ENCODE measurements at regions not wholly inside any gene's neighbourhood (a gene's known extent, or its start where the extent isn't known, plus 50 kb on each side); places are given as distances from the start of the nearest gene placed in this dataset.

- ChIA-PET POLR2A (no interaction called here), CTCF (no interaction called here)
- no peaks in the 10 kb centered on the region for H3K9me3 ChIP-seq
- H3K36me3 ChIP-seq (ENCODE audit: control insufficient read depth, insufficient read depth, low read length), result no peaks in the 10 kb centered on the region
- peaks cover 17% of the 10 kb centered on the region for H3K27me3 Mint-ChIP-seq (ENCODE audit: insufficient read depth, unreplicated experiment)
- DNase-seq, result no peak
- no peak overlapping the region for H3K4me3 ChIP-seq (ENCODE audit: low read depth, low read length)
- no peak overlapping the region for H3K4me3 Mint-ChIP-seq (ENCODE audit: unreplicated experiment)
- no peaks in the 10 kb centered on the region for H3K9me3 Mint-ChIP-seq (ENCODE audit: unreplicated experiment)
- BruUV-seq (replicated peaks), result no TSS peak
- no peak overlapping the region for H3K27ac Mint-ChIP-seq (ENCODE audit: unreplicated experiment)
- TF ChIP-seq, protein P1, sequence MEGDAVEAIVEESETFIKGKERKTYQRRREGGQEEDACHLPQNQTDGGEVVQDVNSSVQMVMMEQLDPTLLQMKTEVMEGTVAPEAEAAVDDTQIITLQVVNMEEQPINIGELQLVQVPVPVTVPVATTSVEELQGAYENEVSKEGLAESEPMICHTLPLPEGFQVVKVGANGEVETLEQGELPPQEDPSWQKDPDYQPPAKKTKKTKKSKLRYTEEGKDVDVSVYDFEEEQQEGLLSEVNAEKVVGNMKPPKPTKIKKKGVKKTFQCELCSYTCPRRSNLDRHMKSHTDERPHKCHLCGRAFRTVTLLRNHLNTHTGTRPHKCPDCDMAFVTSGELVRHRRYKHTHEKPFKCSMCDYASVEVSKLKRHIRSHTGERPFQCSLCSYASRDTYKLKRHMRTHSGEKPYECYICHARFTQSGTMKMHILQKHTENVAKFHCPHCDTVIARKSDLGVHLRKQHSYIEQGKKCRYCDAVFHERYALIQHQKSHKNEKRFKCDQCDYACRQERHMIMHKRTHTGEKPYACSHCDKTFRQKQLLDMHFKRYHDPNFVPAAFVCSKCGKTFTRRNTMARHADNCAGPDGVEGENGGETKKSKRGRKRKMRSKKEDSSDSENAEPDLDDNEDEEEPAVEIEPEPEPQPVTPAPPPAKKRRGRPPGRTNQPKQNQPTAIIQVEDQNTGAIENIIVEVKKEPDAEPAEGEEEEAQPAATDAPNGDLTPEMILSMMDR (IDR thresholded peaks at IDR 0.05; ENCODE audit: insufficient read depth in 1 of 2, low read depth in 1 of 2, low read length in 1 of 2, severe bottlenecking in 1 of 2, unreplicated experiment in 1 of 2), result no peak
- no peaks in the 10 kb centered on the region for H3K4me1 Mint-ChIP-seq (ENCODE audit: low read depth, unreplicated experiment)
- no peaks in the 10 kb centered on the region for H3K4me1 ChIP-seq
- no peaks in the 10 kb centered on the region for H3K36me3 Mint-ChIP-seq (ENCODE audit: insufficient read depth, unreplicated experiment)
- intact Hi-C loops (cut with micrococcal nuclease; ENCODE audit: unreplicated experiment), result no loop called here
- no peaks in the 10 kb centered on the region; the same call in 1 of the 2 replicates for H3K27me3 ChIP-seq (replicated peaks; ENCODE audit: control insufficient read depth, insufficient read depth, low read length)
Measured at GRCh38 chr2:3097804-3098203, 279.8 kb downstream of the EIPR1 start.

DNA sequence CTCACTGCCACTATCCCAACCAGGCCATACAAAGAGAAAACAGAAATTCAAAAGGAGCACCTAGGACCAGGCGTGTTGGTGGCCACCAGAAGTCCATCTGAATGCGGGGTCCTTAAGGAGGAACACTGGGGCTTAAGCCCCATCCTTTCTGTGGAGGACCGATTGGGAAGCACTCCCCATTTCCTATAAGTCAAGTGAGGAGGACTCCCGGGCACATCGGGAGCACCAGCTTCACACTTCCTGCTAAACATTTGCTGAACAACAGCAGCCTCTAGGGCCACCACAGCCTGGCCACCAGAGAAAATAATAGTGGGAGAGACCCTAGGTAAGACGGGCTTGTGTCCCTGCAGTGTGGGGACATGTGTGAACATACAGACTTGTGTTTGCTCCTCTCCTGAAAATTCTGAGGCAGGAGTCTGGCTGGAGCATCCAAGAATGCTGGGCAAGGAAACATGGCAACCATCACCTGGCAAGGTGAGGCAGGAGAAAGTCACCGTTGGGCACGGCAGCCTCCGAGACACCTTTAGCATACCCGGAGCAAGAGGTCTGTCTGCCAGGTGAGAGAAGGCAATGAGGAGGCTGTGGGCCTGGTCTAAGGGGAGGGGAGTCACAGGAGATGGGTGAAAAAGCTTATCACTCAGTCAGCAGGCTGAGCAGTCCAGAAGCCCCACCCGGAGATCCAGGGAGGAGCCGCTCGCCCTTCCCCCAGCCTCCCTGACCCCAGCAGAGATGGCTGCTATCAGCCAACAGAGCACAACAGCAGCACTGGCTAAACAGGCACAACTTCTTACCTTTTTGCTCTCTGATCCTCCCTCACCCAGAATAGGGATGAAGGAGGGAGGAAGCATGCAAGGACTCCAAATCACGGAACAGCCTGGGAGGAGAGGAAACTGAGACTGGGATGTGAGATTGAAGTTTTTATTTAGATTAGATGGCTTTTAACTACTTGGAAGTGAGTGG is 282.3 kb downstream of the EIPR1 start:
- TF ChIP-seq, protein P1 (IDR thresholded peaks at IDR 0.05; ENCODE audit: insufficient read depth in 1 of 2, low read depth in 1 of 2, low read length in 1 of 2, severe bottlenecking in 1 of 2, unreplicated experiment in 1 of 2), result no peak
- Mint-ChIP-seq H3K9me3 (ENCODE audit: unreplicated experiment) (no peaks in the 10 kb centered on the region), H3K4me1 (ENCODE audit: low read depth, unreplicated experiment) (no peaks in the 10 kb centered on the region), H3K36me3 (ENCODE audit: insufficient read depth, unreplicated experiment) (no peaks in the 10 kb centered on the region), H3K27me3 (ENCODE audit: insufficient read depth, unreplicated experiment) (peaks cover 12% of the 10 kb centered on the region), H3K27ac (ENCODE audit: unreplicated experiment) (no peak overlapping the region), H3K4me3 (ENCODE audit: unreplicated experiment) (no peak overlapping the region)
- no peaks in the 10 kb centered on the region for H3K9me3 ChIP-seq
- H3K36me3 ChIP-seq (ENCODE audit: control insufficient read depth, insufficient read depth, low read length), result no peaks in the 10 kb centered on the region
- POLR2A ChIA-PET, result no interaction called here
- no peaks in the 10 kb centered on the region; the same call in 1 of the 2 replicates for H3K27me3 ChIP-seq (replicated peaks; ENCODE audit: control insufficient read depth, insufficient read depth, low read length)
- CTCF ChIA-PET, result no interaction called here
- no TSS peak for BruUV-seq (replicated peaks)
- H3K4me3 ChIP-seq (ENCODE audit: low read depth, low read length), result no peak overlapping the region
- DNase-seq, result no peak
- H3K4me1 ChIP-seq, result no peaks in the 10 kb centered on the region
- intact Hi-C loops (cut with micrococcal nuclease; ENCODE audit: unreplicated experiment), result no loop called here

DNA sequence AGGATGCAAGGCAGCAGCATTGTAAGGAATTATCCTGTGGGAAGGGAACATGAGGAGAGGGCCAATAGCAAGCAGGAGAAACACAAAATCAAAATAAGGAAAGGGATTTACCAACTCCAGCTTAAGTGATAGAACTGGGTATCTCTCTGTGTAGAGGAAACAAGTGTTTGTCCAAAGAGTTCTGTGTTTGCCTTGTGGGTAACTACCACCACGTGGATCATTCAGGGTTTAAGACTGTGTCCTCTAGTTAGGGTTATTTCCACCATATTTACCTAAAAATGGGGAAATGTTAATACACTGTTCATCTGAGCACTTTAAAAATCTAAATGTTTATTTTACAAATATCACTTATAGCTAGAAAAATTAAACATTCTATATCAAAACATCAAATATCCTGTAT is 283.3 kb downstream of the EIPR1 start:
- no peaks in the 10 kb centered on the region for H3K9me3 Mint-ChIP-seq (ENCODE audit: unreplicated experiment)
- TF ChIP-seq, protein P1 (IDR thresholded peaks at IDR 0.05; ENCODE audit: insufficient read depth in 1 of 2, low read depth in 1 of 2, low read length in 1 of 2, severe bottlenecking in 1 of 2, unreplicated experiment in 1 of 2), result no peak
- no peak overlapping the region for H3K27ac Mint-ChIP-seq (ENCODE audit: unreplicated experiment)
- no peaks in the 10 kb centered on the region for H3K36me3 Mint-ChIP-seq (ENCODE audit: insufficient read depth, unreplicated experiment)
- no peak overlapping the region for H3K4me3 ChIP-seq (ENCODE audit: low read depth, low read length)
- DNase-seq, result no peak
- peaks cover 8% of the 10 kb centered on the region for H3K27me3 Mint-ChIP-seq (ENCODE audit: insufficient read depth, unreplicated experiment)
- H3K9me3 ChIP-seq, result no peaks in the 10 kb centered on the region
- H3K4me1 ChIP-seq, result no peaks in the 10 kb centered on the region
- intact Hi-C loops (cut with micrococcal nuclease; ENCODE audit: unreplicated experiment), result no loop called here
- ChIA-PET POLR2A (no interaction called here), CTCF (no interaction called here)
- no peaks in the 10 kb centered on the region for H3K36me3 ChIP-seq (ENCODE audit: control insufficient read depth, insufficient read depth, low read length)
- BruUV-seq (replicated peaks), result no TSS peak
- H3K4me3 Mint-ChIP-seq (ENCODE audit: unreplicated experiment), result no peak overlapping the region
- H3K27me3 ChIP-seq (replicated peaks; ENCODE audit: control insufficient read depth, insufficient read depth, low read length), result no peaks in the 10 kb centered on the region; the same call in 1 of the 2 replicates
- no peaks in the 10 kb centered on the region for H3K4me1 Mint-ChIP-seq (ENCODE audit: low read depth, unreplicated experiment)

All from Caco-2 (cell line).